Stimulated activated CD8-positive, alpha-beta memory T cell treated with anti-CD3 and anti-CD28 coated beads, Interleukin-4, amount 100 ng/mL, for 24 hours (primary cell): ENCODE measurements at regions not wholly inside any gene's neighbourhood (a gene's known extent, or its start where the extent isn't known, plus 50 kb on each side); places are given as distances from the start of the nearest gene placed in this dataset.

Experiments
- DNase-seq: peaks from one replicate; pipeline ENCODE4 v3.0.0-alpha.2; 2020; ENCODE audit warnings: low read depth

DNA sequence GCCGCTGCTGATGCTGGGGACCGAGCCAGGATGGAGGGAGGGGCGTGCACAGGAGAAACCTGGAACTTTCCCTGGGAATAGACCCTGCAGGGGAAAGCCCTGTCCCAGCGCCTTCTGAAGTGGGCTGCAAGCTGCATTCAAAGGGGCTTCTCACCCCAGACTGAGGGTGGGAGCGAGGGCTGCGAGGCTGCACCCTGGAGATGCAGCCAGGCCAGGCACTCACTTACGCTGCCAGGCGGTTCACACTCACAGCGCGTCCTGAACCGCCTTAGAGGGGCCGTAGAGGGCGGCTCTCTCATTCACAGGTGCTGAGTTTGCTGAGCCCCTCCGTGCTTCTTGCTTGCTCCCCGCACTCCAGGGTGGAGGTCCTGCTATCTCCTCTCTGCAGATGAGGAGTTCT lies 208.5 kb upstream of the C14orf180 start:
- DNase-seq, result no peak

DNA sequence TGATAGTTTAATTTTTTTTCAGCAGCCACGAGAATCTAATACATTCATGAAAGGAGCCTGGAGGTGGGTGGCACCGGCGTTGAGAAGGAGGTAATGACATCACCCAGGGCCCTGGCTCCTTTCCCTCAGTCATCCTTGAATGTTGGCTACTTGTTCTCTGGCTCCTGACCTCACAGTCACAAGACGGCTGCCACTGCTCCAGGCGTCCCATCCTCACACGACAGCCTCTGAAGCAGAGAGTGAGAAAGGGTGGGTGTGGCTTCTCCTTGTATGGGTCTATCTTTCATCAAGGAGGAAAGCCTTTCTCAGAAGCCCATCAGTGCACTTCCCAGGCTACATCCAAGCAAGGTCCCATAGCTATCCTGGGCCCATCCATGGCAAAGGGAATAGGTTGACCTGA lies 207.6 kb upstream of the C14orf180 start:
- DNase-seq, result no peak

DNA sequence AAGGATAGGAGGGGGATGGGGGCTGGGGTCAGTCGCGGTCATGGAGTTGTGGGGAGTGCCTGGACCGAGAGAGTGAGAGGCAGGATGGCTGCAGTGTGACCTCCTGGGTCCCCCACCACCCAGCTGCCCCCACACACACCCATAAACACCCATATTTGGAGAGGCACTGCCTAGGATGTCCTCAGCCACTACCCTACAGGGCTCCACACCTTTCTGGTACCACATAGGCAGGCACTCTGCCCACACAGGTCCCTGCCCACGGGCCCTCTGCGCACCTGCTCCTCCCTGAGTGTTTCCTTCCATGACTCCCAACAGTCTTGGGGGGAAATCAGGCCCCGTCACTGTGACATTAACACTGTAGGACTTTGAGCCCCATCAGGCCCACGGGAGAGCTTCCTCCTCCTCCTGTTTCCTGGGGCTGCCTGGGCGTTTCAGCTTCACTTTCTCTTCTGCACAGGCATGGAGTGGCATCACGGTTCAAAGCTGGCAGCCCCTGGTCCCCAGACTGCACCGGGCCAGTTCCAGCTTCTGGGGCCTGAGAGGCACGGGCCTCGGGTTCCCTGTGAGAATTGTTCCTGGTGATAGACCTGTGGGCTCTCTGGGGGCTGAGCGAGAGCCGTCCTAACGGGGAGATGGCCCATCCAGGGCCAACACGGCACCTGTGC lies 207.0 kb upstream of the C14orf180 start:
- DNase-seq, result no peak

DNA sequence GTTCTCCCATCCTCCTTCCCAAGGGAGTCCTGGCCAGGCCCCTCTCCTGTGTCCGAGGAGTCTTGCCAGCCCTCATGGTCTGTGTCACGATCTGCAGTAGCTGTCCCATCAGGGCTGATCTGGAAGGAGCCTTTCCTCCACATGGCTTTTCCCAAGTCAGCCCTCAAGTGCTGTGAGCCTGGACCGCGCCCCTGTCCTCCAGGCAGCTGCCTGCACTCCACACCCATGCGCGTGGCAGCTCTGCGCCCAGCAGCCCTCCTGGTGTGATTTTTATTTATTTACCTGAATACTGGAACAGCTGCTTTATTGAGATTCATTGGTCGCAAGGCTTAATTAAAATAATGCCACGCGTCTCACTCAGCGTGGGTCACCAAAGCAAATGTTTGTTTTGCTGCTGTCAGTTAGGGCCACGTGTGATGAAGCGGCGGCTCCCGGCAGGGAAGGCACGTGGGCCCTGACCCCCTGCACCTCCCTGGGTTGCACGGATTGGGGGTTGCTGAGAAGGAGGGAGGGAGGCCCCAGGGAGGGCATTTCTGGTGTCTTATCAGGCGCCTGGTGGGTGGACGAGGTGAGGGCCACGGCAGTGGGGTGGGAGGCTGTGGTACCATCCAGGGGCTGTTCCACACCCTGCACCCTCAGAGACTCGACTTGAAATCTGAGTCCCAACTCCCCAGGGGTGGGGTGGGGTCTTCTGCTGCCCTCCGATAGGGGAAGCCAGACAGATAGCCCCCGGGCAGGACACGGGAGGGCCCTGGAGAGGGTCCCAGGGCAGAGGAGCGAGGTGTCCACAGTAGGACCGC lies 206.3 kb upstream of the C14orf180 start:
- DNase-seq, result no peak

DNA sequence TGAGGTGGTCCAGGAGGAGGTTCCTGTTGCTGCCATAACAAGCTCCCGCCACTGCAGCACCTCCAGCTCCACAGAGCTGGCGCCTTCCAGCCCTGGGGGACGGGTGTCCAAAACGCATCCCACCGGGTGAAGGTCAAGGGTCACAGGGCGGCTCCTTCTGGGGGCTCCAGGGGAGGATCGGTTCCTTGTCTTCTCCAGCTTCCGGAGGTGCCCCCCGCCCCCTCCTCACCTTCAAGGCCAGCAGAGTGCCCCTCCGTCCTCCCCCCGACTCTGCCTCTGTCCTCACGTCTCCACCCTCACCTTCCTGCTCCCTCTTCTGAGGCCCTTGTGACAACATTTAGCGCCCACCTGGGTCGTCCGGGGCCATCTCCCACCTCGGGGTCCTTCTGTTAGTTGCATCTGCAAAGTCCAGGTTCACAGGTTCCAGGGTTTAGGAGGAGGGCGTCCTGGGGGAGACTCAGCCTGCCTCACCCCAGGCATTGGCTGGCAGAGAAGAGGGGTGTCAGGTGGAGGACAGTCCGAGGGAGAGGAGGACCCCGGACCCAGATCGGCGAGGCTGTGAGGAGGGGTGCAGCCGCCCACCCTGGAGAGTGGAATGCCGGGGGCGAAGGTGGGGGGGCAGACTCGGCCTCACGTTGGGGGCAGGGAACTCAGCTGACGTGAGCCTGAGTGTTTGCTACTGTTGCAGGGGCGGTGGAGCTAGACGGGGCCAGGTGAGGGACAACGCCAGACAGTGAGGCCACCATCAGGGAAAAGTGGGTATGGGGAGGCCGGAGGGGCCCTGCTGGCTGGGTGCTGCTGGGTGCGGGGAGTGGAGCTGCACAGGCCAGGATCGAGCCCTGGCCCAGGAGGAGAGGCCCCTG lies 205.5 kb upstream of the C14orf180 start:
- DNase-seq, result no peak

DNA sequence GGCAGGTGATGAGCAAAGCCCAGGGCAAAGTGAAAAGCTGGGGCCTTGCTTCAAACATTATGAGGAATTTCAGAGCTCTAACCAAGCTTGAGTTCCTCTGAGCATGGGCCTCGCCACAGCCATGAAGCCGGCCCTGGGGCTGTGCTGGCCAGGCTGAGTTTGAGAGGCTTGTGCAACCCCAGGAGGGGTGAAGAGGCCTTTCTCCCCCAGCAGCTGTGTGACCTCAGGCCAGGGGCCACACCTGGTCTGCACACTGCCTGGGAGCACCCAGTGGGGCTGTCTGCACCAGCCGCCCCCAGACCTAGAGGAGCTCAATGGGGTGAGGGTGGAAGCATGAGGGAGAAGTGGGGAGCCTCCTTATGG lies 204.9 kb upstream of the C14orf180 start:
- DNase-seq, result no peak

DNA sequence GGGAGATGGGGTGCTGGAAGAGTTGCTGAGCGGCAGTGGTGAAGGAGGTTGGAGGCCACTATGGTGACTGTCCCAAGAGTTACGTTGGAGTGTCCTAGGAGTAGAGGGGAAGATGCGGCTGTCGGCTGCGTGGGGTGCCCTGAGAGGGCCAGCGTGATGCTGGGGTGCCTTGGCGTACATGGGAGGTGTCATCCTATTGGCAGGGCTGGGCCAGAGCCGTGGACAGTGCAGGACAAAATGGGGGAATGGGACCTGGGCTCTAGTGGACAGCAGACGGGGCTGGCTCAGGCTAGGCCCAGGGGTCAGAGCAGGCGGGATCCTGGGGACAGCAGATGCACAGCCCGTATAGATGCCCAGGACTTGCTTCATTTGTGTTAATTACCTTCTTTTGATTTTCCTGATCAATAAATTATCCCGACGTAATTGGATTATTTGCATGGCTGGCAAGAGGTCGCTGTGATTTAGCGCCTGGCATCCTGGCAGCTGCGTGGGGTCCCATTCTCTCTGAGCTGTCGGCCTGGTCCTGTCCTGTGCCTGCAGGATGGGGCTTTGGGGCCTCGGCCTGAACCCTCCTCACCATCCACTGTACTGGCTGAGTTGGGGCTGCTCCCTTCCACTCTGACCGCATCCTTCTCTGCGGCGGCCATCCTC lies 203.9 kb upstream of the C14orf180 start:
- DNase-seq, result no peak

DNA sequence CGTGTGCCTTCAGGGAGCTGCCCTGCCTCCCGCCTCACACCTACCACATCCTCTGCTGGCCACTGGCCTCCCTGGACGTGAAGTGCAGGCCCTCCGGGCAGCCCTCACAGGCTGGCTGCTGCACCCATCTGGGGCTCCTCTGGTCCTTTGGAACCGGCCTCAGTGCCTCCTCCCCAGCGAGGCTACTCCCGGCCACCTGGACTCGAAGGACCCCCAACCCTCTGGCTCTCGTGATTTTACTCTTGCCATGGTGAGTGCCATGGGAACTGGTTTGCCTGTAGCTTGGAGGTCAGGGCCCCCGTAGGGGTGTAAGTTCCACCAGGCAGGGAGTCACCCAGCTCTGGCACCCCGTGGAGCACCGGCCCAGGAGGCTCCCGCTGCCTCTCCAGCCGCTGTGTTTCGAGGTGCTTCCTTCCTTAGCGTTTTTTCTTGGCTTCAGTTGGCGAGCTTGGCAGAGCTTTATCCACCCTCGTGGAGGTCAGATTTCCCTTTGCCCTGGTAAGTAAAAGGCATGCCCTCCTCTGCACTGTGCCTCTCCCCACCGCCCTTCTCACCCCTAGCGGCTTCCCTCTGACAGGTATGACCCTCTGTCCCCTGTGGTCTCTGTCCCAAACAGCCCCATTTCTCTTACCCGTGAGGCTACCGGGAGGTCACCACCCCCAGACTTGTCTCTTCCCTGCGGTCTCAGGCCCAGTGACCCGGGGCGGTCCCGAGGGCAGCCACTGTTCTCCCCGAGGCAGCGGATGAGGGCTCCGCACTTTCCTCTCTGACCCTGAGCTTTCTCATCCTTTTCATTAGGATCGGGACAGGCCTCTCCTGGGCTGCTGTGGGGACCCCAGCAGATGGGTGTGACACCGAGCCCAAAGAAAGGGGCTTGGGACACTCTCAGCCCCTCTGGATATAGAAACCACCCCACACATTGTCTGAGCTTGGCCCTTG lies 203.1 kb upstream of the C14orf180 start:
- no peak for DNase-seq

DNA sequence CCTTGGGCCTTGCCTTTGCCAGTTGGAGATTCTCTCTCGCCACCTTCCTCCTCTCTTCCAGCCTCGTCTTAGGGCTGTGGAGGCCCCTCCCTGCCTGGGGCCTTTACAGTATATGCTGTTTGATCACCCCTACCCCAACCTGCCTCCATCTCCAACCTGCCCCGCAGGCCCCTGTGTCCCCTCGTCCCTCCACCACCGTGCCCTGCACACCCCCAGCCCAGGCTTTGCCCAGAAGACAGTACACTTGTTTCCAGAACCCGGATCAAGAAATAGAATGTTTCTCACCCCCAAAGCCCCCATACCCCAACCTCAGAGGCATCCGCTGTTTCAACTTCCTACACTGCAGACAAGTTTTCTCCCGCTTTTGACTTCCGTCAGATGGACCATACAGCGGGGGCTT lies 202.3 kb upstream of the C14orf180 start:
- no peak for DNase-seq

DNA sequence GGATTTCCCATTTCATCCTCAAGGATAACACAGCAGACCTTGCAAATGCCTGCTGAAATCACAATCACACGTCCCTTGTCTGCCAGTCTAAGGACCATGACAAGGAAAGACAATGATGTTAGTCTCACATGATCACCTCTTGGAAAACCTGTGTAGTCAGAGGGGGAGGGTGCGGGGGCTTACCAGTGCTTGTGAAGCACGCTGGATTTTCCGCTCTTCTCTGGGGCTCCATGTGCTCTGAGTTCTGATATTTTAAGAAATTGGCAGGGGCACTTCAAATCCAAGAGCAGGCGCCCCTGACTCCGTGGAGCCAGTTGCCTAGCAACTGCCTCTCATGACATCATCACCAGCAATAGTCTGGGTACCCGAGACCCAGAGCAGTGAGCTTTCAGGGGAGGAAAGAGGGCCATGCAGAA lies 200.9 kb upstream of the C14orf180 start:
- no peak for DNase-seq

DNA sequence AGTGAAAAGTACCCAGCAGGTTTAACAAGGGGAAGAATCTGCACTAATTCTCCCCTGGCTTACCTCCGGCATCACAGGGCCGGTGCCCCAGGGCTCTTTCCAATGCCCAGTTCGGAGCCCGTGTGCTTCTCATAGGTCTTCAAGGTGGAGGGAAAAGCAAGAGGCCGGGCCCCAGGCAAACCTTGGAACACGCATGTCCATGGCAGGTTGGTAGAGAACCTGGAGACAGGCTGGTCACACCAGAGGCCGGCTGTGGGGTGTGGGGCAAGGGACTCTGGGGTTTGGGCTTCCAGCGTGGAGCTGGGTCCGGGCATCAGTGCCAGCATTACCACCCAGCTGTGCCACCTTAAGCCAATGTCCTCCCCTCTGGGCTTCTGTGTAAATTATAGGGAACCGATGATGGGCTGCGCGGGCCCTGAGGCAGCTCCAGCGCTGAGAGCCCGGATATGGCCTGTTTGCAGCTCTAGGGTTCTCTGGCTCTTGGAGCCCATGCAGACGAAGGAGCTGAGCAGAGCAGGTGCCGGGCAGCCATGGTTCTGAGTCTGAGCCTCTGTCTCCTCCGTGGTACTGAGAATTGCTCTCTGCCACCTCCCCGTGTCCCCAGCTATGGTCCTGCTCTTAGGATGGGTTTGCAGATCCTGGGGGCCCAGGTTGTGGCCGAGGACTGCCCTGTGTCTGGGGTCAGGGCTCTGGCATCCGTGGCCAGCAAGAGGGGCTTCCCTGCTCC lies 197.0 kb upstream of the C14orf180 start:
- no peak for DNase-seq

DNA sequence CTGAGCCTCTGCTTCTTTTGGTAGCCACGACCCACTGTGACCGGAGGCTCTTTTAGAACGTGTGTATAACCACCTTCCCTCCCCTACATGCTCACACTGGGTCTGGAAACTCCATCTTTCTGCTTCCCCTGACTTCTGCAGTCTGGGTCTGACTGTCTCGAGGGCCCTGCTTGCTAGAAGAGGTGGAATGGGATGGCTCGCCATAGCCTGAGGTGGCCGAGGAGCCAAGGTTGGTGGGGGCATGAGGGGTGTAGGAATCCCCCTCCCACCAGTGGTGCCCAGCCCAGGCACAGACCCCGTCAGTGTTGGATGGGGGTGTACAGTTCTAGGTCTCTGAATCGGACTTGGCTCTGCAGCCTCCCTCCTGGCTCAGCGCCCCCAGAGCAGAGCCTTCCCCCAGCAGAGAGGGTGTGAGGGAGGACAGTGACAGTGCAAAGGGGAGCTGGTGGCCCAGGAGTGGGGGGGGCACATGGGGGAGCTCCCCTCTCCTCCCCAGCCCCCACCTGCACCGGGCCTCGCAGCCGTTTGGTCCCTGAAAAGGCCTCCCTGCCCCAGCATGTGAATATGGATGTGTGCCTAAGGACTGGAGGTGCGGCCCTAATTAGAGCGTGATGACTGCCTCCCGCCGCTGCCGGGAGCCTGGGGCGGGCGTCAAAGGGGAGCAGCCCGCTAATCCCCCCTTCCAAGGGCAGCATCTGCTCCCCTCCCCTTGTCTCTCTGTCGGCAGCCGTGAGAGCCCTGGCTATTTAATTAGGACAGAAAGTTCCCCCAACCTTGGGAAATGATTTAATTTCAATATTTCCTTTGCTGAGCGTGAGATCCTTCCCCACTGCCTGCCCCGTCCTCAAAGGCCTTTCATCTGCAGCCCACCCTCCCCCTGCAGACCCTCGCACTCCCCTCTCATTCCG lies 196.2 kb upstream of the C14orf180 start:
- no peak for DNase-seq

DNA sequence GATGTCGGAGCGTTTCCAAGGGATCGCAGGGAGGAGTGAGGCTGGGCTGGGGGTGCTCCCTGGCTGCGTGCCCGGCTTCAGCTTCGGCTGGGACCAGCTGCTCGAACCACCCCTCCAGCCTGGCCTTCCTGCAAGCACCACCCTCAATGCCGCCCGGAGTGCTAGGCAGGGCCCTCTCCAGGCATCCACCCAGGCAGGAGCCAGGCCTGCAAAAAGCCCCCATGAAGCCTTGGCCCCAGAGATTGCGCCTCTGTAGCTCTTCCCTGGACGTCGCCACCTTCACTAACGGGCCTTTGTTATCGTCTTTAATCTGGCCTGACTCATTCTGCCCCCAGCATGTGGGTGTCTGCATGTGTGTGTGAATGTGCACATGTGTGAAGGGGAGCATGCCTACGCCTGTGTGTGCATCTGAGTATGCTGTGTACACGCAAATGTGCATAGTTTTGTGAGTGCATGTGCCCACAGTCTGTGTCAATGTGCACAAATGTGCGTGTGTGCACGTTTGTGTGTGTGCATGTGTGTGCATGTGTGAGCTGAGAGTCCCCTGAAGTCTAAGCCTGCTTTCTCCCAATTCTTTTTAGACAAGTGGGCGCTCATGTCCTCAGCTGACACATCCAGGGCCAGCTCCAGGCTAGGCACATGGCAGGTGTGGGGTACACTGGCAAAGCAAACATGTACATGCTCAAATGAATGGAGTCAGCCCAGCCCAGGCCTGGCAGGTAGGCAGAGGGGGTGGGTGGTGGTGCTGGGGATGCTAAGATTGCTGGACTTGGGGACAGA lies 195.4 kb upstream of the C14orf180 start:
- no peak for DNase-seq

DNA sequence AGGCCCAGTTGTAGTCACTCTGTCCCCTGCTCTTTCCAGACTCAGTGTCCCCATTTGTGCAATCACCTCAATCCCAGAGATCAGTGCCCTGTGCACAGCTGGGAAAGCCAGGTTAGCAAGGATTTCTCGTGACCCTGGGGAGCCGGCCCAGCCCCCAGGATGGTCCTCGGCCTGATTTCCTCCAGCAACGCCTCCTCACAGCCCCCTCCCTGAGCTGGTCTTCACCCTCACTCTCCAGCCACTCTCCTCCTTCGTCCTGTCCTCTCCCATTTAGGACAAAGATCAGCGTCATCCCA lies 194.8 kb upstream of the C14orf180 start:
- DNase-seq, result no peak

DNA sequence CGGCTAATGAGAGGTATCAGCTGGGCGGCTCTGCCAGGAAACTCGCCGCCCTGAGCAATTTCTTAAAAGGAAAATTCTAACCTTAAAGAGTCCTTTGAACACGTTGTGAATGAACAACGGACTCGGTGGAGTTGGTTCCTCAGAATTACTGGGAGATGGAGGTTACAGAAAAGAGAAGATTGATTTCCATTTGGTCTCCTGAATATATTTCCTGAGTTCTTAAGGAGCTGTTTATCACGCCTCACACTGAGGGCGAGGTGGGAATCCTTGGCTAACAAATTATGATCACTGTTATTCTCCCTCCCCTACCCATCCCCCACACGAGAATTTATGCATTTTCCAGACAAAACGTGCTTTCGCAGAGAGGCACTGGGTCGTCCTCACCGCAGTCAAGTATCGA lies 194.5 kb upstream of the C14orf180 start:
- no peak for DNase-seq

DNA sequence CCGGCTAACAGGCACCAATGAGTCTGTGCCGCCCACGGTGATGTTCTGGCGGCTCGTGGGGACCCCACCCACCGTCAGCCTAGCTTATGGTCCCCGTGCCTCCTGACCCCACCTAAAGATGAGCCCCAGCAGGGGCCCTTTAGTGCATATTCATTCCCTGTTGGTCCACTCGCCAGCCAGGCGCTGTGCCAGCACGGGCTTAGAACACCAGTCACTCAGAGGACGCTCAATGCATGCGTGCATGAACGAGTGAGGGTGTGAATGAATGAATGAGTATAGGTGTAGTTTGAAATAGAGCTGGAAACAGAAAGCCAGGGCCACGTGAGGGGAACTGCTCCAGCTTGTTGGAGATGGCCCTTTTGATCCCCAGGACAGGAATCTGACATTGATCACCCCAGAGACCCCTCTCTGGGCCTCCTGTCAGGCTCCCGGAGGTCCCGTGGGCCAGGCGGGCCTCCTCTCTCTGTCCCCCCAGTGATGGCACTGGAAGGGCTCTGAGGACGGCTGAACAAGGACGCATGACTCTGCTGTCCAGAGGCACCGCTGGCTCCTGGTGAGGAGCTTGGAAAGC lies 193.9 kb upstream of the C14orf180 start:
- no peak for DNase-seq

DNA sequence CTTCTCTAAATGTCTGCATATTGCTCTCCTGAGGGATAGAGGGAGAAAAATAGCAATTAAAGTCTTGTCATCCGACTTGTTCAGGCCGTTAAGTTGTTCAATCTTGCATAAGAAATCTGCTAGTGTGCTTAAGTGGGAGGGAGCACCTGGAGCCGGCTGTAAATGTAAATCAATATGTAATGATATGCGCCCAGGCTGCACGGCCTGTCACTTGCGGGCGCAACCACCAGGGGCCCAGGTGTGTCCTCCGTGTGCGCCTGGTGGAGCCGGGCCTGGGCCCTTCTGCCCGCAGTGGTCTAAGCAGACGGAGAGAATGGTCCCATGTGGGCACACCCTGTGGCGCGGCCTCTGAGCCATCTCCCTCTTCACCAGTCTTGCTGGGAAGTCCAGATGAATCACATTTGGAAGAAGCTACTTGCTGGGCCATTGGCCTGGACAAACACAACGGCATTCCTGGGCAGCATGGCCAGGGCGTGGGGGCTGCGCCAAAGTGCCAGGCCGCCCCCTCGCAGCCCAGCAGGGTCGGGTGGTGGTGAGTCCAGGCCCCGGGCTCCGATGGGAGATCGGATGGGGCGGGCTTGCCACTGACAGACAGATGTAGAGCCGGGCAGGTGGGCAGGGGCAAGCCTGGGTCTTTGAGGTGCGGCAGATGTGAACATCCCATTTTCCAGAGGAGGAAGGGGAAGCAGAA lies 193.3 kb upstream of the C14orf180 start:
- DNase-seq, result no peak
